HepG2 (cell line): ENCODE measurements at regions not wholly inside any gene's neighbourhood (a gene's known extent, or its start where the extent isn't known, plus 50 kb on each side); places are given as distances from the start of the nearest gene placed in this dataset.

Source experiments
- AKAP8 ChIP-seq: sonication (generic); formaldehyde crosslinking; IDR thresholded peaks from 2 replicates; pipeline ENCODE4 v1.5.1; 2020; ENCODE audit warnings: mild to moderate bottlenecking, missing genetic modification reagents
- ATAD3A ChIP-seq: sonication (generic); formaldehyde crosslinking; IDR thresholded peaks from 2 replicates; pipeline ENCODE4 v1.4.0; 2020; ENCODE audit warnings: missing genetic modification reagents
- BATF2 ChIP-seq: sonication (generic); formaldehyde crosslinking; IDR thresholded peaks from 2 replicates; pipeline ENCODE4 v1.8.0; 2022; ENCODE audit warnings: mild to moderate bottlenecking, missing genetic modification reagents, moderate library complexity
- BRD4 ChIP-seq: sonication (generic); formaldehyde crosslinking; IDR thresholded peaks from 2 replicates; pipeline ENCODE4 v1.4.0; 2020; ENCODE audit warnings: missing genetic modification reagents
- EHMT2 ChIP-seq: fragments of 200-600 bp; sonication (generic); IDR thresholded peaks from 2 replicates; pipeline ENCODE4 v1.7.0; 2017; ENCODE audit warnings: antibody characterized with exemption, low read depth, low read length, borderline replicate concordance
- MIXL1 ChIP-seq: IDR thresholded peaks from 2 replicates; pipeline ENCODE4 v1.6.1; 2016
- MYPOP ChIP-seq: sonication (generic); formaldehyde crosslinking; IDR thresholded peaks from 2 replicates; pipeline ENCODE4 v1.8.1; 2023; ENCODE audit warnings: mild to moderate bottlenecking, moderate library complexity, missing genetic modification reagents
- PAWR ChIP-seq: sonication (generic); formaldehyde crosslinking; IDR thresholded peaks from 2 replicates; pipeline ENCODE4 v1.4.0; 2020; ENCODE audit warnings: missing genetic modification reagents, mild to moderate bottlenecking, borderline replicate concordance
- PREB ChIP-seq: sonication (generic); formaldehyde crosslinking; IDR thresholded peaks from 2 replicates; pipeline ENCODE4 v1.4.0; 2020; ENCODE audit warnings: missing genetic modification reagents
- RFXAP ChIP-seq: sonication (generic); formaldehyde crosslinking; IDR thresholded peaks from 2 replicates; pipeline ENCODE4 v1.4.0; 2020; ENCODE audit warnings: missing genetic modification reagents, borderline replicate concordance
- SMARCE1 ChIP-seq: fragments of 450-650 bp; IDR thresholded peaks from 2 replicates; pipeline ENCODE4 v1.6.1; 2017; ENCODE audit warnings: borderline replicate concordance
- XBP1 ChIP-seq: sonication (generic); formaldehyde crosslinking; IDR thresholded peaks from 2 replicates; pipeline ENCODE4 v1.5.0; 2020; ENCODE audit warnings: missing genetic modification reagents
- ZBTB39 ChIP-seq: sonication (generic); formaldehyde crosslinking; IDR thresholded peaks from 2 replicates; pipeline ENCODE4 v1.5.0; 2020; ENCODE audit warnings: missing genetic modification reagents
- ZNF143 ChIP-seq: sonication (generic); formaldehyde crosslinking; IDR thresholded peaks from 2 replicates; pipeline ENCODE4 v1.4.0; 2020; ENCODE audit warnings: missing genetic modification reagents
- ZNF225 ChIP-seq: sonication (generic); formaldehyde crosslinking; IDR thresholded peaks from 2 replicates; pipeline ENCODE4 v1.4.0; 2020; ENCODE audit warnings: mild to moderate bottlenecking, missing genetic modification reagents
- ZNF292 ChIP-seq: sonication (generic); formaldehyde crosslinking; IDR thresholded peaks from 2 replicates; pipeline ENCODE4 v1.8.1; 2022; ENCODE audit warnings: mild to moderate bottlenecking, low read depth, missing genetic modification reagents, borderline replicate concordance
- ZNF354B ChIP-seq: sonication (generic); formaldehyde crosslinking; IDR thresholded peaks from 2 replicates; pipeline ENCODE4 v1.8.0; 2022; ENCODE audit warnings: mild to moderate bottlenecking, missing genetic modification reagents
- ZNF414 ChIP-seq: sonication (generic); formaldehyde crosslinking; IDR thresholded peaks from 2 replicates; pipeline ENCODE4 v1.5.0; 2020; ENCODE audit warnings: missing genetic modification reagents
- ZNF552 ChIP-seq: sonication (generic); formaldehyde crosslinking; IDR thresholded peaks from 2 replicates; pipeline ENCODE4 v1.9.0; 2022; ENCODE audit warnings: missing genetic modification reagents, mild to moderate bottlenecking, borderline replicate concordance
- ZNF883 ChIP-seq: sonication (generic); formaldehyde crosslinking; IDR thresholded peaks from 2 replicates; pipeline ENCODE4 v1.5.1; 2020; ENCODE audit warnings: mild to moderate bottlenecking, missing genetic modification reagents; ENCODE audit errors: not compliant biosample characterization
- TF ChIP-seq, protein P1 (sequence below): IDR thresholded peaks from 2 replicates; pipeline ENCODE4 v1.6.1; 2016; ENCODE audit warnings: low read depth, borderline replicate concordance
- TF ChIP-seq, protein P2 (sequence below): sonication (generic); formaldehyde crosslinking; IDR thresholded peaks from 2 replicates; pipeline ENCODE4 v1.4.0; 2020; ENCODE audit warnings: missing genetic modification reagents, borderline replicate concordance

DNA sequence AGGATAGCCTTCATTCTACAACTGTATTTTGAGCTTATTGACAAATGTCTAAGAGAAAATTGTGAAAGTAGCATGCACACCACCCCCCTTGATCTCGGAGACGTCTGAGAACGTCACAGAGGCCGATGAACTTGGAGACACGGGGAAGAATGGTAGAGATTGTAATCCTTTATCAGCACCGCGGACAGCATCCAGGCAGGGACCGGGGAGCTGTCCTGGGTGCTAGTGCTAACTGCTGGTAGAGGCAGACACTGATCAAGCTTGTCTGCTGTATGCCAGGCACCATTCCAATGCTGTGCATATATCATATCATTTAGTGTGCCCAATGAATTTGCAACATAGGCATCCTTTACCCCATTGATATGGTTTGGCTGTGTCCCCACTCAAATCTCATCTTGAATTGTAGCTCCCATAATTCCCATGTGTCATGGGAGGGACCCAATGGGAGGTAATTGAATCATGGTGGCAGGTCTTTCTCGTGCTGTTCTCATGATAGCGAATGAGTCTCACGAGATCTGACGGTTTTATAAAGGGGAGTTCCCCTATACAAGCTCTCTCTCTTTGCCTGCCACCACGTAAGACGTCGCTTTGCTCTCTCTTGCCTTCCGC, 98.8 kb downstream of the LHX2 start (continued):
- TF ChIP-seq, protein P1, sequence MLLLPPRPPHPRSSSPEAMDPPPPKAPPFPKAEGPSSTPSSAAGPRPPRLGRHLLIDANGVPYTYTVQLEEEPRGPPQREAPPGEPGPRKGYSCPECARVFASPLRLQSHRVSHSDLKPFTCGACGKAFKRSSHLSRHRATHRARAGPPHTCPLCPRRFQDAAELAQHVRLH (CRISPR knock-in tag), result peak; percentile 100
- peak; percentile 99 for TF ChIP-seq PREB (CRISPR knock-in tag)
- TF ChIP-seq, protein P2, sequence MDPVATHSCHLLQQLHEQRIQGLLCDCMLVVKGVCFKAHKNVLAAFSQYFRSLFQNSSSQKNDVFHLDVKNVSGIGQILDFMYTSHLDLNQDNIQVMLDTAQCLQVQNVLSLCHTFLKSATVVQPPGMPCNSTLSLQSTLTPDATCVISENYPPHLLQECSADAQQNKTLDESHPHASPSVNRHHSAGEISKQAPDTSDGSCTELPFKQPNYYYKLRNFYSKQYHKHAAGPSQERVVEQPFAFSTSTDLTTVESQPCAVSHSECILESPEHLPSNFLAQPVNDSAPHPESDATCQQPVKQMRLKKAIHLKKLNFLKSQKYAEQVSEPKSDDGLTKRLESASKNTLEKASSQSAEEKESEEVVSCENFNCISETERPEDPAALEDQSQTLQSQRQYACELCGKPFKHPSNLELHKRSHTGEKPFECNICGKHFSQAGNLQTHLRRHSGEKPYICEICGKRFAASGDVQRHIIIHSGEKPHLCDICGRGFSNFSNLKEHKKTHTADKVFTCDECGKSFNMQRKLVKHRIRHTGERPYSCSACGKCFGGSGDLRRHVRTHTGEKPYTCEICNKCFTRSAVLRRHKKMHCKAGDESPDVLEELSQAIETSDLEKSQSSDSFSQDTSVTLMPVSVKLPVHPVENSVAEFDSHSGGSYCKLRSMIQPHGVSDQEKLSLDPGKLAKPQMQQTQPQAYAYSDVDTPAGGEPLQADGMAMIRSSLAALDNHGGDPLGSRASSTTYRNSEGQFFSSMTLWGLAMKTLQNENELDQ, result peak; percentile 100
- TF ChIP-seq AKAP8 (CRISPR knock-in tag), result peak; percentile 92
- TF ChIP-seq ZNF552 (CRISPR knock-in tag), result peak; percentile 99
- TF ChIP-seq BRD4 (CRISPR knock-in tag), result peak; percentile 65
- TF ChIP-seq BATF2 (CRISPR knock-in tag), result peak; percentile 99
- TF ChIP-seq ZNF292, result peak; percentile 53; the same call in 1 of the 2 replicates
- TF ChIP-seq ZBTB39 (CRISPR knock-in tag), result peak; percentile 97
- peak; percentile 100 for TF ChIP-seq ZNF414 (CRISPR knock-in tag)
- TF ChIP-seq XBP1 (CRISPR knock-in tag), result peak; percentile 100
- peak; percentile 98 for TF ChIP-seq RFXAP (CRISPR knock-in tag)
- TF ChIP-seq SMARCE1, result no peak
- peak; percentile 100 for TF ChIP-seq ZNF883 (CRISPR knock-in tag)
- TF ChIP-seq ZNF225 (CRISPR knock-in tag), result peak; percentile 100; the same call in 1 of the 2 replicates
- TF ChIP-seq EHMT2, result peak; percentile 100
- TF ChIP-seq ATAD3A, result peak; percentile 100
- peak; percentile 100 for TF ChIP-seq ZNF354B (CRISPR knock-in tag)
- TF ChIP-seq PAWR (CRISPR knock-in tag), result peak; percentile 87; the same call in 1 of the 2 replicates
- TF ChIP-seq MYPOP (CRISPR knock-in tag), result peak; percentile 97
- TF ChIP-seq MIXL1 (CRISPR knock-in tag), result peak; percentile 100
- TF ChIP-seq ZNF143, result peak; percentile 76
